ENCODE measurements at regions not wholly inside any gene's neighbourhood (a gene's known extent, or its start where the extent isn't known, plus 50 kb on each side); places are given as distances from the start of the nearest gene placed in this dataset.

GRCh38 chr2:236884569-236885175 lies 201.0 kb upstream of the COPS8 start:
- no peaks in the 10 kb centered on the region for H3K27me3 Mint-ChIP-seq (ENCODE audit: low read depth)
- peaks cover 6% of the 10 kb centered on the region; the same call in 1 of the 2 replicates for H3K36me3 Mint-ChIP-seq
- H3K4me3 Mint-ChIP-seq, result no peak overlapping the region
- POLR2A ChIA-PET, result no interaction called here
- H3K27ac Mint-ChIP-seq, result no peak overlapping the region
- TF ChIP-seq JUN (CRISPR knock-in tag; IDR thresholded peaks at IDR 0.05) (no peak), GRHL2 (CRISPR knock-in tag; IDR thresholded peaks at IDR 0.05; ENCODE audit: insufficient replicate concordance, severe bottlenecking) (no peak), HMGA2 (CRISPR knock-in tag; IDR thresholded peaks at IDR 0.05) (no peak), ESRRA (CRISPR knock-in tag; IDR thresholded peaks at IDR 0.05; ENCODE audit: borderline replicate concordance) (no peak), STAT6 (CRISPR knock-in tag; conservative IDR thresholded peaks at IDR 0.05; ENCODE audit: low read depth) (no peak), GTF2I (CRISPR knock-in tag; conservative IDR thresholded peaks at IDR 0.05) (no peak), NR3C1 (CRISPR knock-in tag; conservative IDR thresholded peaks at IDR 0.05; ENCODE audit: low read depth) (no peak), MXD4 (CRISPR knock-in tag; IDR thresholded peaks at IDR 0.05; ENCODE audit: borderline replicate concordance) (no peak), PRRX2 (CRISPR knock-in tag; IDR thresholded peaks at IDR 0.05) (no peak), EMX1 (CRISPR knock-in tag; IDR thresholded peaks at IDR 0.05) (no peak)
- TF ChIP-seq, protein P1, sequence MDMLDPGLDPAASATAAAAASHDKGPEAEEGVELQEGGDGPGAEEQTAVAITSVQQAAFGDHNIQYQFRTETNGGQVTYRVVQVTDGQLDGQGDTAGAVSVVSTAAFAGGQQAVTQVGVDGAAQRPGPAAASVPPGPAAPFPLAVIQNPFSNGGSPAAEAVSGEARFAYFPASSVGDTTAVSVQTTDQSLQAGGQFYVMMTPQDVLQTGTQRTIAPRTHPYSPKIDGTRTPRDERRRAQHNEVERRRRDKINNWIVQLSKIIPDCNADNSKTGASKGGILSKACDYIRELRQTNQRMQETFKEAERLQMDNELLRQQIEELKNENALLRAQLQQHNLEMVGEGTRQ (CRISPR knock-in tag; IDR thresholded peaks at IDR 0.05), result no peak
- TF ChIP-seq, protein P2, sequence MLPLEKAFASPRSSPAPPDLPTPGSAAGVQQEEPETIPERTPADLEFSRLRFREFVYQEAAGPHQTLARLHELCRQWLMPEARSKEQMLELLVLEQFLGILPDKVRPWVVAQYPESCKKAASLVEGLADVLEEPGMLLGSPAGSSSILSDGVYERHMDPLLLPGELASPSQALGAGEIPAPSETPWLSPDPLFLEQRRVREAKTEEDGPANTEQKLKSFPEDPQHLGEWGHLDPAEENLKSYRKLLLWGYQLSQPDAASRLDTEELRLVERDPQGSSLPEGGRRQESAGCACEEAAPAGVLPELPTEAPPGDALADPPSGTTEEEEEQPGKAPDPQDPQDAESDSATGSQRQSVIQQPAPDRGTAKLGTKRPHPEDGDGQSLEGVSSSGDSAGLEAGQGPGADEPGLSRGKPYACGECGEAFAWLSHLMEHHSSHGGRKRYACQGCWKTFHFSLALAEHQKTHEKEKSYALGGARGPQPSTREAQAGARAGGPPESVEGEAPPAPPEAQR (CRISPR knock-in tag; IDR thresholded peaks at IDR 0.05), result no peak
- ATAC-seq, result no peak
- CTCF ChIA-PET, result no interaction called here
- peaks cover 8% of the 10 kb centered on the region for H3K4me1 Mint-ChIP-seq
- H3K9me3 Mint-ChIP-seq, result peaks cover 20% of the 10 kb centered on the region
- DNase-seq (ENCODE audit: low spot score), result no peak

GRCh38 chr2:236886456-236886855 lies 199.2 kb upstream of the COPS8 start:
- no peak for ATAC-seq
- DNase-seq (ENCODE audit: low spot score), result no peak
- peaks cover 8% of the 10 kb centered on the region for H3K4me1 Mint-ChIP-seq
- ChIA-PET CTCF (no interaction called here), POLR2A (no interaction called here)
- TF ChIP-seq TEAD4 (CRISPR knock-in tag; IDR thresholded peaks at IDR 0.05) (no peak), MLX (CRISPR knock-in tag; IDR thresholded peaks at IDR 0.05) (no peak), GTF2I (CRISPR knock-in tag; conservative IDR thresholded peaks at IDR 0.05) (no peak), MYBL2 (CRISPR knock-in tag; IDR thresholded peaks at IDR 0.05) (no peak), ESRRA (CRISPR knock-in tag; IDR thresholded peaks at IDR 0.05; ENCODE audit: borderline replicate concordance) (no peak), ZNF396 (CRISPR knock-in tag; IDR thresholded peaks at IDR 0.05; ENCODE audit: borderline replicate concordance) (no peak), FOXP1 (CRISPR knock-in tag; IDR thresholded peaks at IDR 0.05; ENCODE audit: borderline replicate concordance) (no peak), PRRX2 (CRISPR knock-in tag; IDR thresholded peaks at IDR 0.05) (no peak), HMGA2 (CRISPR knock-in tag; IDR thresholded peaks at IDR 0.05) (no peak), ZNF416 (CRISPR knock-in tag; IDR thresholded peaks at IDR 0.05) (no peak), ELF4 (CRISPR knock-in tag; IDR thresholded peaks at IDR 0.05; ENCODE audit: low read depth) (no peak), GABPB1 (CRISPR knock-in tag; IDR thresholded peaks at IDR 0.05) (no peak), CTCF (IDR thresholded peaks at IDR 0.05) (no peak)
- TF ChIP-seq, protein P3, sequence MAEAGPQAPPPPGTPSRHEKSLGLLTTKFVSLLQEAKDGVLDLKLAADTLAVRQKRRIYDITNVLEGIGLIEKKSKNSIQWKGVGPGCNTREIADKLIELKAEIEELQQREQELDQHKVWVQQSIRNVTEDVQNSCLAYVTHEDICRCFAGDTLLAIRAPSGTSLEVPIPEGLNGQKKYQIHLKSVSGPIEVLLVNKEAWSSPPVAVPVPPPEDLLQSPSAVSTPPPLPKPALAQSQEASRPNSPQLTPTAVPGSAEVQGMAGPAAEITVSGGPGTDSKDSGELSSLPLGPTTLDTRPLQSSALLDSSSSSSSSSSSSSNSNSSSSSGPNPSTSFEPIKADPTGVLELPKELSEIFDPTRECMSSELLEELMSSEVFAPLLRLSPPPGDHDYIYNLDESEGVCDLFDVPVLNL (CRISPR knock-in tag; IDR thresholded peaks at IDR 0.05; ENCODE audit: borderline replicate concordance, low read depth), result no peak
- TF ChIP-seq, protein P4, sequence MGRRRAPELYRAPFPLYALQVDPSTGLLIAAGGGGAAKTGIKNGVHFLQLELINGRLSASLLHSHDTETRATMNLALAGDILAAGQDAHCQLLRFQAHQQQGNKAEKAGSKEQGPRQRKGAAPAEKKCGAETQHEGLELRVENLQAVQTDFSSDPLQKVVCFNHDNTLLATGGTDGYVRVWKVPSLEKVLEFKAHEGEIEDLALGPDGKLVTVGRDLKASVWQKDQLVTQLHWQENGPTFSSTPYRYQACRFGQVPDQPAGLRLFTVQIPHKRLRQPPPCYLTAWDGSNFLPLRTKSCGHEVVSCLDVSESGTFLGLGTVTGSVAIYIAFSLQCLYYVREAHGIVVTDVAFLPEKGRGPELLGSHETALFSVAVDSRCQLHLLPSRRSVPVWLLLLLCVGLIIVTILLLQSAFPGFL (CRISPR knock-in tag; IDR thresholded peaks at IDR 0.05; ENCODE audit: borderline replicate concordance), result no peak
- no peaks in the 10 kb centered on the region for H3K27me3 Mint-ChIP-seq (ENCODE audit: low read depth)
- H3K27ac Mint-ChIP-seq, result no peak overlapping the region
- peaks cover 16% of the 10 kb centered on the region for H3K9me3 Mint-ChIP-seq
- no peak overlapping the region for H3K4me3 Mint-ChIP-seq
- H3K36me3 Mint-ChIP-seq, result peaks cover 6% of the 10 kb centered on the region; the same call in 1 of the 2 replicates
